ENCODE measurements at regions not wholly inside any gene's neighbourhood (a gene's known extent, or its start where the extent isn't known, plus 50 kb on each side); places are given as distances from the start of the nearest gene placed in this dataset.

- TF ChIP-seq YY1 (IDR thresholded peaks at IDR 0.05; ENCODE audit: low read depth) = no peak
- TF ChIP-seq, protein P1, sequence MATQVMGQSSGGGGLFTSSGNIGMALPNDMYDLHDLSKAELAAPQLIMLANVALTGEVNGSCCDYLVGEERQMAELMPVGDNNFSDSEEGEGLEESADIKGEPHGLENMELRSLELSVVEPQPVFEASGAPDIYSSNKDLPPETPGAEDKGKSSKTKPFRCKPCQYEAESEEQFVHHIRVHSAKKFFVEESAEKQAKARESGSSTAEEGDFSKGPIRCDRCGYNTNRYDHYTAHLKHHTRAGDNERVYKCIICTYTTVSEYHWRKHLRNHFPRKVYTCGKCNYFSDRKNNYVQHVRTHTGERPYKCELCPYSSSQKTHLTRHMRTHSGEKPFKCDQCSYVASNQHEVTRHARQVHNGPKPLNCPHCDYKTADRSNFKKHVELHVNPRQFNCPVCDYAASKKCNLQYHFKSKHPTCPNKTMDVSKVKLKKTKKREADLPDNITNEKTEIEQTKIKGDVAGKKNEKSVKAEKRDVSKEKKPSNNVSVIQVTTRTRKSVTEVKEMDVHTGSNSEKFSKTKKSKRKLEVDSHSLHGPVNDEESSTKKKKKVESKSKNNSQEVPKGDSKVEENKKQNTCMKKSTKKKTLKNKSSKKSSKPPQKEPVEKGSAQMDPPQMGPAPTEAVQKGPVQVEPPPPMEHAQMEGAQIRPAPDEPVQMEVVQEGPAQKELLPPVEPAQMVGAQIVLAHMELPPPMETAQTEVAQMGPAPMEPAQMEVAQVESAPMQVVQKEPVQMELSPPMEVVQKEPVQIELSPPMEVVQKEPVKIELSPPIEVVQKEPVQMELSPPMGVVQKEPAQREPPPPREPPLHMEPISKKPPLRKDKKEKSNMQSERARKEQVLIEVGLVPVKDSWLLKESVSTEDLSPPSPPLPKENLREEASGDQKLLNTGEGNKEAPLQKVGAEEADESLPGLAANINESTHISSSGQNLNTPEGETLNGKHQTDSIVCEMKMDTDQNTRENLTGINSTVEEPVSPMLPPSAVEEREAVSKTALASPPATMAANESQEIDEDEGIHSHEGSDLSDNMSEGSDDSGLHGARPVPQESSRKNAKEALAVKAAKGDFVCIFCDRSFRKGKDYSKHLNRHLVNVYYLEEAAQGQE (IDR thresholded peaks at IDR 0.05; ENCODE audit: low read depth) = no peak
- no peak for TF ChIP-seq ZBTB7A (IDR thresholded peaks at IDR 0.05; ENCODE audit: low read depth)
- no peak for TF ChIP-seq RAD21 (IDR thresholded peaks at IDR 0.05; ENCODE audit: low read depth)
- TF ChIP-seq CEBPB (IDR thresholded peaks at IDR 0.05) = no peak
Observed at GRCh38 chr1:57800376-57800775, 376.5 kb upstream of the DAB1 start.

DNA sequence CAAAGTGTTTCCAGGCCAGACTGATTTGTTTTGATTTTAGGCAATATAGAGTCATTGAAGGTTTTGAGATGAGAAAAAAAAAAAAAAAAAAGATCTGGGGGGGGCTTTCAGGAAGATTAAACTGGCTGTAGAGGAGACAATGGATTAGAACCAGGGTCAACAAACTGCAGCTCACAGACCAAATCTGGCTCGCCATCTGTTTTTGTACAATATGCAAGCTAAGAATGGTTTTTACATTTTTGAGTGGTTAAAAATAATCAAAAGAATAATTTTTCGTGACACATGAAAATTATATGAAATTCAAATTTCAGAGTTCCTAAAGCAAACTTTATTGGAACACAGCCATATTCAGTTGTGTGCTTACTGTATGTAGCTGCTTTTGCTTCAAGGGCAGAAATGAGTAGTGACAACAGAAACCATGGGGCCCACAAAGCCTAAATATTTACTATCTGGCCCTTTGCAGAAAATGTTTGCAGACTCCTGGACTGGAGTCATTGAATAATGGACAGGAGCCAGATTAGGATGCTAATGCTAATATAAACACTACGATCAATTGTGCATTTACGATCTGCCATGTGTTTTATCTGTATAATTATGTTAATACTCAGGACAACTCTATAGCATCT, 375.7 kb upstream of the DAB1 start:
- TF ChIP-seq CEBPB (IDR thresholded peaks at IDR 0.05) = no peak
- TF ChIP-seq ZBTB7A (IDR thresholded peaks at IDR 0.05; ENCODE audit: low read depth) = no peak
- TF ChIP-seq, protein P2, sequence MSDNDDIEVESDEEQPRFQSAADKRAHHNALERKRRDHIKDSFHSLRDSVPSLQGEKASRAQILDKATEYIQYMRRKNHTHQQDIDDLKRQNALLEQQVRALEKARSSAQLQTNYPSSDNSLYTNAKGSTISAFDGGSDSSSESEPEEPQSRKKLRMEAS (IDR thresholded peaks at IDR 0.05) = no peak
- TF ChIP-seq EGR1 (IDR thresholded peaks at IDR 0.05) = no peak
- no peak for TF ChIP-seq RAD21 (IDR thresholded peaks at IDR 0.05; ENCODE audit: low read depth)
- no peak for TF ChIP-seq TEAD4 (IDR thresholded peaks at IDR 0.05)
- TF ChIP-seq, protein P1 (IDR thresholded peaks at IDR 0.05; ENCODE audit: low read depth) = no peak
- TF ChIP-seq USF1 (IDR thresholded peaks at IDR 0.05) = no peak
- no peak for TF ChIP-seq TAF1 (IDR thresholded peaks at IDR 0.05; ENCODE audit: low read depth)

DNA sequence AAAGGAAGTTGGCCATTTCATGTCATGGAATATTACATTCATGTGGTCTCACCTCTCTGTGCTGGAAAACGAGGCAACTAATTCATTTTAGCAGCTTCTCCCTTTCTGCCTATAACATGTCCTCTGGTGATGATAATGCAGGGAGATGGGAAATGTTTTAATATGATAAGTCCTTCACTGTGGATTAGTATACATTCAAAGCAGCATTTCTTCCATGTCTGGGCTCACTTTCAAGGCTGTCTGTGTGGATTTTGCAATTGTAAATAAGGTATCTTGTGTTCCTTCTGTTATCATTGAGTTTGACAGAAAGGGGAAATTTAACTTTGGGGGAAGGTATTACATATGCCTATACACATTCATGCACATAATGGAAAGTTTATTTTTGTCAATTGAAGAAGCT, 374.7 kb upstream of the DAB1 start:
- TF ChIP-seq, protein P1 (IDR thresholded peaks at IDR 0.05; ENCODE audit: low read depth) = no peak
- TF ChIP-seq, protein P2 (IDR thresholded peaks at IDR 0.05) = no peak
- no peak for TF ChIP-seq FOXM1 (IDR thresholded peaks at IDR 0.05; ENCODE audit: borderline replicate concordance, low read depth)

DNA sequence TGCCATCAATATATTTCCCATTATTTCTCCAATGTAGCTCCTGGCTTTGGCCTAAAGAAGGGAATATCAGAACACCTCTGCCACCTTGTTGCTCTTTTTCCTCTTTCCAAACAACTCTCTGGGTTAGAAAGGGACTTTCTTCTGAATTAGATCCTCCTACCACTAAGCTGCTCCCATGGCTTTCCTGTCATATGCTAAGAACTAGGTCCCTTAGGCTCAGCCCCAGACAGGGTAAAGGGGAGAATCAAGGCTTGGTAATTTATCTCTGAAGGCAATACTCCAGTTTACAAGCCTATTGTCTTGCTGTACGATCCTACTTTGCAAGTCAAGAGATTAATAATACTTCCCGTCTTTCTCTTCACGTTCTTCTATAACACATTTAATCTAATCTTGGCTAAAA, 373.2 kb upstream of the DAB1 start:
- TF ChIP-seq, protein P1 (IDR thresholded peaks at IDR 0.05; ENCODE audit: low read depth) = no peak

- no peak for TF ChIP-seq RAD21 (IDR thresholded peaks at IDR 0.05; ENCODE audit: low read depth)
- TF ChIP-seq USF1 (IDR thresholded peaks at IDR 0.05) = no peak
- TF ChIP-seq NFIC (IDR thresholded peaks at IDR 0.05) = no peak
- no peak for TF ChIP-seq TEAD4 (IDR thresholded peaks at IDR 0.05)
- TF ChIP-seq CREB1 (IDR thresholded peaks at IDR 0.05; ENCODE audit: low read depth) = no peak
- no peak for TF ChIP-seq ZBTB7A (IDR thresholded peaks at IDR 0.05; ENCODE audit: low read depth)
- TF ChIP-seq, protein P1 (IDR thresholded peaks at IDR 0.05; ENCODE audit: low read depth) = no peak
- TF ChIP-seq TCF12 (IDR thresholded peaks at IDR 0.05; ENCODE audit: low read depth) = no peak
- TF ChIP-seq FOXM1 (IDR thresholded peaks at IDR 0.05; ENCODE audit: borderline replicate concordance, low read depth) = no peak
- TF ChIP-seq TAF1 (IDR thresholded peaks at IDR 0.05; ENCODE audit: low read depth) = no peak
- TF ChIP-seq EP300 (IDR thresholded peaks at IDR 0.05; ENCODE audit: borderline replicate concordance) = no peak
- TF ChIP-seq EGR1 (IDR thresholded peaks at IDR 0.05) = no peak
- TF ChIP-seq YY1 (IDR thresholded peaks at IDR 0.05; ENCODE audit: low read depth) = no peak
Observed at GRCh38 chr1:57796616-57797015, 372.8 kb upstream of the DAB1 start.

Measured in Ishikawa (cell line).